ENCODE measurements at regions not wholly inside any gene's neighbourhood (a gene's known extent, or its start where the extent isn't known, plus 50 kb on each side); places are given as distances from the start of the nearest gene placed in this dataset.
A peak's percentile ranks its signal among the peaks of the same experiment; 100 is the strongest.
"Not testable (repeated sequence)": the region's sequence is repeated elsewhere in the genome, so short reads cannot be mapped to it uniquely, and the experiment has no call there.

DNA sequence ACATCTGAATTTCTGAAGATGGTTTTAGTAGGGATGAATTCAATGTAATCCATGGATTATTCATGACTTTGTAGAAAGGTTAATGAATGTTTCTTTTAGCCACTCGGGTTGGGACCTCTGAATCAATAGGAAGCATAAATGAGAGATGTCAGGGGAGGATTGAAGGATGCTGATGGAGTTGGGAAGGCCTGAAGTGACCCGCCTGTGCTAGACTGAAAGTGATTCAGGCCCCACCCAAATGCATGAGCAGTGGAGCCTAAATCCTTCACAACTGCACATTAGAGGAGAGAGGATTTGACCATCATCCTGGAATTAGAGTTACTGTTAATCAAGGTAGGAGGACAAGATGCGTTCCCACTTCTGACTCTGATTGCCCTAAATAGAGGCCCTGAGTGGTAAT lies 162.2 kb upstream of the PTPN20 start:
- not testable (repeated sequence) for DNase-seq (ENCODE audit: low read depth in 2 of 2)

DNA sequence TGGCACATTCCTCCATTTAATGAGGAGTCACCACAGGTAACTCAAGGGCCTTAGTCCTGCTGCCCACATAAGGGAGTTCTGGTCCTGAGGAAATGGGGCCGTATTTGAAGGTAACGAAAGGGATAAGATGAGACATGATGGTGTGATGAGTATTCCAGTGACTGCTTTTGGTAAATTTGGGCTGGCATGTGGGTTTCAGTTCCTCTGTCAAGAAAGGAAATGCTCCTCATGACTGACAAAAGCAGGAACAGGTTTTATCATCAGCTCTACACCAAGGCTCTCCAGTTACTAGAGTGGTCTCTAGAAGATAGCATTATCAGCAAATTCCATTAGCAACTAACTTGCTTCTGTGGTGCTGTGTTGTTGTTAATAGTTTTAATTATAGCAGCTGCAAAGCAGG lies 161.8 kb upstream of the PTPN20 start:
- not testable (repeated sequence) for DNase-seq (ENCODE audit: low read depth in 2 of 2)

DNA sequence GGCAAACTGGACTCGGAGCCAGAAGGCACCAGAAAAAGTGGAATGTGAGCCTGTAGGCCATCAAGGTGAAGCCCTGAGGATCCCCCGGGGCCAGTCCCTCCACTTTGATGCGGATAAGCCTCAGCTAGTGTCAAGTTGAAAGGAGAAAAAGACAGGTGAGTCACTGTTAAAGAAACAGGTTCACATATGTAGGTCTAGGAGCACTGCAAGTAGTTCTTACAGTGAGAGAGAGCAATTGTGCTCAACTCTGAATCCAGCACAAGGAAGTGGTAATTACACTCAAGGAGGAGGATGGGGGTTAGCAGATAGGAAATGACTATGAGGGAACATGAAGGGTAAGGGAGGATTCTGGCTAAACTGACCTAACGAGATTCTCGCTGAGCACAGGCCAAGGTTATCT lies 157.5 kb upstream of the PTPN20 start:
- DNase-seq (ENCODE audit: low read depth in 2 of 2): not testable (repeated sequence)

DNA sequence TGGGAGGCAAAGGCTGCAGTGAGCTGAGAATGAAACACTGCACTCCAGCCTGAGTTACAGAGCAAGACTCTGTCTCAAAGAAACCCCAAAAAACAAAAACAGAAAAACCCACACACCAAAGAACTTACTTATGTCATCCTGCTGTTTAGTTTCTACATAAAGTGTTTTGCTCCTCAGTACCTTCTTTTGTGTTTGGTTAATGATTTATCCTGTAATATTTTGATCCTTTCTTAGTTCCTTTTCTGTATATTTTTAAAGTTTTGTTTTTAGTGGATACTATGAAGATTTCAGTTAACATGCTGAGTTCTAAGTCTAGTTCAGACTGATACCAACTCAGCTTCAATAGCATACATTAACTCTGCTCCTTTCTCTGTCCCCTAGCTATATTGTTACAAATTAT lies 149.8 kb upstream of the PTPN20 start:
- not testable (repeated sequence) for DNase-seq (ENCODE audit: low read depth in 2 of 2)

DNA sequence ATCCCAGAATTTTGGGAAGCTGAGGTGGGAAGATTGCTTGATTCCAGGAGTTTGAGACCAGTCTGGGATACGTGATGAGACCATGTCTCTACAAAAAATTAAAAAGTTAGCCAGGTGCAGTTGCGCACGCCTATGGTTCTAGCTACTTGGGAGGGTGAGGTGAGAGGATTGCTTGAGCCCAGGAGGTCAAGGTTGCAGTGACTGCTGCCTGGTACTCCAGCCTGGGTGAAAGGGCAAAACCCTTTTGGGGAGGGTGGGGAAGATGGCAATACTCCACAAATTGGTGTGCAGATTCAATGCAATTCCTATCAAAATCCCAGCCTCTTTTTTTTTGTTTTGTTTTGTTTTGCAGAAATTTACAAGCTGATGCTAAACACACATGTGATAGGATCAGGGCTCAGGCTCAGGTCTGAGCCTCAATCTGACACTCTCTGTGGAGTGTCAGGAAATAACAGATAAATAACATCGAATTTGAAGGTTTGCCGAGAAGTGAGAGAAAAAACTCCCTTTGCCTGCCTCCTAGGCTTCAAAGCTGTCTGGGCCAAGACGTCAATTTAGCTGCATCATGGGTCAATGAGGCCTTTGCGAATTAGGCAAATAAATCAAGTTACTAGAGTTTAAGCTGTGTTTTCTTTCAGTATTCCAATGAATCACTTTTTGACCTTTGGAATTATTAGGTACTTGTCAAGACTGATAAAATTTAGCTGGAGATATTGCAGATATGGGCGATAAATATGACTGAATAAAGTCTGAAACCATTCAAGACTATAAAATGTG lies 142.5 kb upstream of the PTPN20 start:
- DNase-seq (ENCODE audit: low read depth in 2 of 2): not testable (repeated sequence)

DNA sequence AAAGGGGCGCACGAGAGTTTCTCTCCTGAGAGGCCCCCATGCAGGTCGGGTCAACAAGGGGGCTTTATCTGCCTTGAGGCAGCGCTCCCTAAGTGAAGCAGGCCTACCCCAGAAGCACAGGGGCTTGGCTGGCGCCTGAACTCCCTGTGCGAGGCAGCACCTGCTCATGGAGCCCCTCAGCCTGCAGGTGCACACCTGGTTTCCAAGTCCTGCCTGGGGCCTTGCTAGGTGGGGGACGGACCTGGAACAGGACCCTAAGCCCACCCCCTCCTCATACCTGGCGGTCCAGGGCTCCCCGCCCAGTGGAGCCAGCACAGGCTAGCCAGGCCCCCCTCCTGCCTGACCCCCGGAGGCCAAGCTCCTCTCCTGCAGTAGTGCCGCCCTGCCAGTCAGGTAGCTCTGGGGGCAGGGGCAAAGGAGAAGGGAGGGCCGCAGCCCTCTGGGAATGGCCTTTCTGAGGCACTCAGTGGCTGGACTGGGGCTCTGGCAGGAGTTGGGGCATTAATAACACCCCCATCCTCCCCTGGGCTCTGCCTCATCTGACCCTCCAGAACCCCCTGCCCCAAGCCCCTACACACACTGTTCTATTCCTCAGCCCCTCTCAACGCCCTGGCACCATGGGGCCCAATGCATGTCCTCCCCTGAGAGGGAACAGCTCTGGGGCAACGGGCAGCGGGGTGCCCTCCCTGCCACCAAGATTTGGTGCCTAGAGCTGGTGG lies 137.9 kb upstream of the PTPN20 start:
- DNase-seq (ENCODE audit: low read depth in 2 of 2): not testable (repeated sequence)

DNA sequence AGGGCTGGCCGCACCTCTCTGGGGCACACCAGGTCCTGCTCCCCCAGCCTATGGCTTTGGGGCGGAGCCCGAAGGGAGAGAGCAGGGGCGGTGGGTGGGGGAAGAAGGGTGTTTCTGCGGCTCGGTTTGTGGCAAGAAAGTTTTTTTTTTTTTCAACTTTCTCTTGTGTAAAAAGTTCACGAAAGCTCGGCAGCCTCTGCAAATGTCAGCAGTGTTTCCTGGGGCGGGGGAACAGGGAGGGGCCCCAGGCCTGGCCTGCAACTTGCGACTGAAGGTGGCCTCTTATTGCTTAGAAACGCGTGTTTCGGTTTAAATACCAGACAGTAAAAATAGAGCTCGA lies 137.4 kb upstream of the PTPN20 start:
- DNase-seq (ENCODE audit: low read depth in 2 of 2): not testable (repeated sequence)

DNA sequence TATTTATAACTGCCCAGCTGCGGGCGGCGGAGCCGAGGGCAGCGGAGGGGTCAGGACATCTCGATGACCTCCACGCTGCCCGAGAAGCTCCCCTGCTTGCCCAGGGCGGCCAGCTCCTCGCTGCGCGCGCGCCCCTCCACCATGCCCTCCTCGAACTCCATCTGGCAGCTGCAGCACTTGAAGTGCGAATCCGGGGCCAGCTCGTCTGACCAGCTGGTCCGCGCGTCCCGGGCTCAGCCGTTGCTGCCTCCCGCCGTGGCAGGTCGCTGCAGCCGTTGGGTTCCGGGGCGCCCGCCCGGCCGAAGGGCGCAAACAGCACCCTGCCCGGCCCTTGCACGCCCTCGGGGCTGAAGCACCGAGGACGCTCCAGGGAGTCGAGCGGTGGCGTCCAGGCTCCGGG lies 136.9 kb upstream of the PTPN20 start:
- DNase-seq (ENCODE audit: low read depth in 2 of 2): not testable (repeated sequence)

DNA sequence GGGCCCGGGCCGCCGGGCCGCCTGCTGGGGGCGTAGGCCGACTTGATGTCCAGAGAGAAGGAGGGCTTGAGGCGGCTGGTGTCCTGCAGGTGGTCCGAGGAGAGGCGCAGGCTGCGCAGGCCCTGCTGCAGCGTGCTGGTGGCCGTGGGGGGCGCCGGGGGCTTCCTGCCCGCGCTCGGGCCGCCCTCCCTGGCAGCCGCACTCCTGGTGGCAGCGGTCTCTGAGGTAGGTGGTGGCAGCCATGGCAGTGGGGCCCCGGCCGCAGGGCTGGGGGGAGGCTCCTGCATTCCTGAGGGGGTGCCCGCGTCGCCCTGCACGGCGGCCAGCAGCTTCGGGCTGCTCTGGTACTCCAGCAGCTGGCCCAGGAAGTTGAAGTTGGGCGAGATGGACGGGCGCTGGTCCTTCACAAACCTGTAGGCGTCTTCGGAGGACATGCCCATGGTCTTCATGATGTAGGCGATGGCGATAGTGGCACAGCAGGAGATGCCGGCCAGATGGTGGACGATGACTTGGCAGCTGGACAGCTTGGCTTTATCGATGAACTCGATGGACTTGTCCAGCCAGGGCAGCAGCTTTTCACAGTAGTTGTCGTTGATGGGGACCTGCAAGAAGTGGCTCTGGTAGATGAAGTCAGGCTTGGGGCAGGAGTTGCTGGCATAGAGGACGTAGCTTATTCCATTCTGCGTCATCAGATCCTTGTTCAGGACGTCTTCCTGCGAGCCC lies 136.1 kb upstream of the PTPN20 start:
- DNase-seq (ENCODE audit: low read depth in 2 of 2): not testable (repeated sequence)

DNA sequence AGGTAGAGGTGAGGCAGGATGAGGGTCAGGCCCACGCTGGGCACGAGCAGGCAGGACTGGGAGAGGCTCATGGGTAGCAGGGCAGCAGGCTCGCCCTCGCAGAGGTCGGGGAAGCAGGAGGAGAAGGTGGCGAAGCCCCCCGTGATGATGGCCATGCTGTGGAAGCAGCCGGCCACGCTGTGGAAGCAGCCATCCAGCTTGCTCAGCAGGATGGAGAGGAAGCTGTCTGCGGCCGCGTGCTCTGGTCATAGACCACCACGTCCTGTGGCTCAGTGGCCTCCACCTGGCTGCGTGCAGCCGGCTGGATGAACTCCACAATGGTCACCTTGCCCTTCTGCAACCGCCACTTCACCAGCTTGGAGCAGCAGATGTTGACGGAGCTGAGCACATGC lies 135.6 kb upstream of the PTPN20 start:
- DNase-seq (ENCODE audit: low read depth in 2 of 2): not testable (repeated sequence)

DNA sequence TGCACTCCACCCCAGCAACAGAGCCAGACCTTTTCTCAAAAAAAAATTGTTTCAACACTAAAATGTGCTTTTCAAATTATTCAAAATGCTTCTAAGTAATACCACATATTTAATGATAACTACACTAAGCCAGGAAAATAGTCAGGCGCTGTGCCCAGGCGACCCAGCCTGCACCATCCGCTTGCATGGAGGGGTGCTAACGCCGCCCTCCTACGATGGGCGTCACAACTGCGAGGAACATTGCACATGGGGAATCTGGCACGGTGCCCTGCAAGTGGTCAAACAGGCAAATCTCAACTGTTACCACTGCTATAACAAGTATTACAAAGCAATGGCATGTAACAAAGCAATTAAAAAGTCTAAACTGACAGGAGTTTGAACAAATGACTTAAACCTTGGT lies 131.7 kb upstream of the PTPN20 start:
- not testable (repeated sequence) for DNase-seq (ENCODE audit: low read depth in 2 of 2)

DNA sequence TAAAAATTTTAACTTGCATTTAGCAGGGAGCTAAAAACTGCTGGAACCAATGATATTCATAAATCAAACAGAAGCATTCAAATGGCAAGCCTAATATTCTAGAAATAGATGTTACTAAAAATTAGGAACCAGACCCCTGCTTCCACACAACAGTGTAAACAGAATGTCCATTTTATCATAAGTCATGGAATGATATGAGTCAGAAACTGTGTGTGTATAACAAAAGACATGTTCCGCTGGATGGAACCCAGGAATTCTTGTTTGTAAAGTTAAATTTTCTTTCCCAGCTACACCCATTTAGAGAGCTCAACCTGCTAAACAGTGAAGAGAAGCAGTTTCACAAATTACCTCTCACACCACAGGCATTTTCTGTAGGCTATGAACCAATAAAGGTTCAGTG lies 131.1 kb upstream of the PTPN20 start:
- DNase-seq (ENCODE audit: low read depth in 2 of 2): not testable (repeated sequence)

DNA sequence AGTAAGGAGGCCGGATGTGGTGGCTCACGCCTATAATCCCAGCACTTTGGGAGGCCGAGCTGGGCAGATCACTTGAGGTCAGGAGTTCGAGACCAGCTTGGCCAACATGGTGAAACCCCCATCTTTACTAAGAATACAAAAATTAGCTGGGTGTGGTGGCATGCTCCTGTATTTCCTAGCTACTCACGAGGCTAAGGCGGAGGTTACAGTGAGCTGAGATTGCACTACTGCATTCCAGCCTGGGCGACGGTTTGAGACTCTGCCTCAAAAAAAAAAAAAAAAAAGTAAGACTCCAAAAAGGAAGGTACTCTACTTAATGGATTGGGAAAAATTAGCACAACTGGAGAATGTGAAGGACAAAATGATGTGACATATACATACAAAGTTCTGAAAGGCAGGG lies 130.2 kb upstream of the PTPN20 start:
- not testable (repeated sequence) for DNase-seq (ENCODE audit: low read depth in 2 of 2)

DNA sequence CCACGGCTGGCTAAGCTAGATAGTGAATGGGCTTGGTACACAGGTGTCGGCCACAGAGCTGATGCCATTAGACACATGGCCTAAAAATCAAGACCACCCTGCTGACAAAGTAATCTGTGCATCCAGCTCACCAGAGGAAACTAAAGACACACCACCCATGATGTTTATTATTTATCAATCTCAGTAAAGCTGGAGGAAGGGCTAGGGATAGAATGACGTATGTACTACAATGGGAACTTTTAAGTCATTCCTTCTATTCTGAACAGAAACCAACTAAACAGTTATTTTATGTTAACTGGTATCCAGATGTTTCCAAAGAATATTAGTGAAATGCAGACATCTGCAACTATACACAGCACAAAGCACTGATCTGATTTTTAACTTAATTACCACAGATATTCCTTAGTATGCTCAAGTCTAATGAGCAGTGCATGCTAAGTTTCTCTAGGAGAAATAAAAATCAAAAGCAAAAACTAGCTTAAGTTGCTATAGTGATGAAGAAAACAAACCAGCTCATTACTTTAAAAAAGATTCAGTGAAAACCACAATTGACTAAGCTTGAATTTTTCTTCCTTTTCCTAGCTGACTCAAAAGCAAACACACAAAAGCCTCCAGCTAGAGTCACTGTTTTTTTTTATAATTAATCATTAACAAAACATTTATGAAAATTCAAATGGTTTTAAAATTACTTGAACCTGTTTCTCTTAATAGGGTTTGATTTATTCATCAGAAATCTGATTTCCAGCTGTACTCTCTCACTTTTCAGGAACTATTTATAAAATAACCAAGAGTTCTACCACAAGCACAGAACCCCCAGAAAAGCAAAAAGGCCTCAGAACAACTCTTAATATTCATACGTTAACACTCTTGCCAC lies 129.0 kb upstream of the PTPN20 start:
- DNase-seq (ENCODE audit: low read depth in 2 of 2): not testable (repeated sequence)

DNA sequence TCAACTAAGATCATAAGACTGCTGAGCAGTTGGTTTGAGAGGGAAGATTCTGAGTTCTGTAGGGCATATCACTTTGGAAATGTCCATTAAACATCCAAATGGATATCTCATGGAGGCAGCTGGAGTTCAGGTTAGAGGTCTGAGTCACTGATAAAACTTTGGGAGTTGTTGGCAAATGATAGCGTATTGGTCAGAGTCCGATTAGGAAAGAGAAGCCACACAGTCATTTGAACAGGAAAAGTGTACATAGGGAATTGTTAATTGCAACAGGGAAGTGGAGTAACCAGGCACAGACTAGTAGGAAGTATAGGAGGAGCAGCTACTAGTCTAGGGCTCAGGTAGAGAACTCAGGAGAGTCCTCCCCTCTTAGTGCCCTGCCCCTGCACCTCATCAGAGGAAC lies 126.6 kb upstream of the PTPN20 start:
- not testable (repeated sequence) for DNase-seq (ENCODE audit: low read depth in 2 of 2)

DNA sequence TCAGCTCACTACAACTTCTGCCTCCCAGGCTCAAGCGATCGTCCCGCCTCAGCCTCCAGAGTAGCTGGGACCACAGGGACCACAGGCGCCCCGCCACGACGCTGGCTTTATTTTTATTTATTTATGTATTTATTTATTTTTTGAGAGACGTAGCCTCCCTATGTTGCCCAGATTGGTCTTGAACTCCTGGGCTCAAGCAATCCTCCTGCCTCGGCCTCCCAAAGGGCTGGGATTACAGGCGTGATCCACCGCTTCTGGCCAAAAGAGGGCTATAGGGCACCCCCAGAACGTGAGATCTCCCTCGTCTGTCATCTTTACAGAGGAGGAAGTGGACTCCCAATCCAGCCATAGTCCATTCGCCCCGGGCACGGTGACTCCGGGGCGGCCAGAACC lies 125.1 kb upstream of the PTPN20 start:
- DNase-seq (ENCODE audit: low read depth in 2 of 2): not testable (repeated sequence)

DNA sequence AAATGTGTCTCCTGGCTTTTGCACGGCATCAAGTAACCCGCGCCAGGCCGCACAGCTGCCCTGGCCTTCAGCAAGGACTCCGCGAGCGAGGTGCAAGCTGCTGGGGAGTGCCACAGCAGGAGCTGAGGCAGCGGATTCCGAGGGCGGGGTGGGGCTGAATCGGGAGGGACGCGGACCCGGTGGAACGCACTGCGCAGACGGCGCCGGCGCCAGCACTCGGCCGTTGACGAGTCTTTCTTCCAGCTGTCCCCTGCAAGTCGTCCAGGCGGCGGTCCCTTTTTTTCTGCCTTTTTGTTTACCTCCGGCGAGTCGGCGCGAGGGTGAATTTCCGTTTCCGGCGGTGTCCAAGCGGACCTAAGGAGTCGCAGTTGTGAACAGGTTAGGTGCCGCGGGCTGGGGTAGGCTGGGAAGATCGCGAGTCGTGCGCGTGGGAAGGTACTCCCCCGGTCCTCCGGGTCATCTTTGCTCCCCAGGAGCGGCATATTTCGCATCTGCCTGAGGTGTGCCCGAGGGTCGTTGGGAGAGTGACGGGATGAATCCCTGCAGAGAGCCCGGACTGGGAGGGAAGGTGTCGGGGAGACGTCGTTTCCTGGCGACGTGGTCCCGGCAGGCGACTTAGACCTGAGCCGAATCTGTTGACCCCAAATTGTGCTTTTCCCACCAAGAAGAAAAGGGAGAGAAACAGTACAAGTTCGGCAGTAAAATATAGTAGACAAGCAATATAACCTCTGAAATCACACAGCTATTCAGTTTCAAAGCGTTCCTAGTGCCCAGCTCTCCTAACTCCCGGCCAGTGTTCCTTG lies 124.5 kb upstream of the PTPN20 start:
- peak in 1 of 2 donors; percentile 27 for DNase-seq (ENCODE audit: low read depth in 2 of 2)

DNA sequence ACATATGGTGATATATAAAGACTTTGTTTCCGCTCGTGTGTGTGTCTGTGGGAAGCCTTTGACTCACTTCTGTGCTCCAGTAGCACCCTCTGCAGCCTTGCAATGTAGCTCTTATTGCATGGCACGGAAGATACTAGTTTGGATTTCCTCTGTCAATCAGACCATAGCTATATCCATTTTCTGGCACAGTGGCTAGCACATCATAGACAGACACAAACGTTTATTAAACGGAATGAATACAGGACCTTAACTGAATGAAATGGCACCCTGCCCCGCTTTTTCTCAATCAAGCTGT lies 124.0 kb upstream of the PTPN20 start:
- peak in 1 of 2 donors; percentile 3 for DNase-seq (ENCODE audit: low read depth in 2 of 2)

DNA sequence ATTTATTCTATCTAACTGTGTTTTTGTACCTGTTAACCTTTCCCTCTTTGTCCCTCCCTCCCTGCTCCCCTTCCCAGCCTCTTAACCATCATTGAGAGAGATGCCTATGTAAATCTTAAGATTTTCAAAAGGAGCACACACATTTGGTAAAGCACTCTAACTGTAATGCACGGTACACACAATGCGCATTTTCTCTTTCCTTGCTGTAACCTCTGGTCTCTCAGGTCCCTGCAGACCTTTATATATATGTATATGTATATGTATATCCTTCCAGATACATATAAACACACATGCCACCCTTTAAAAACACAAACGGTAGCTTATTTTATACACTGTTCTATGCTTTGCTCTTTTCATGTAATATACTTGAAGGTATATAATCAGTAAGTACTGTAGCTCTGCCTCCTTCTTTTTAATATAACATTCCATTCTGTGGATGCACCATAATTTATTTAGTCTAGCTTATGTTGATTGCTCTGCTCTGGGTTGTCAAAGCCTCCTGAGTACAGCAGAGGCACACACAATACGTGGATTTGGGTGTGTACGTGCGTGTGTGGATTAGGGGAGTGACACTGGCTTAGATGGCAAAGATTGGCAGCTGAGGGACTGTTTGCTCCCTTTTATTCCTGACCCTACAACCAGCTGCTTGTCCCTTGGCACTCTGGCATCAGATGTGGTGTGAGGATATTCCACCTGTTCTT lies 118.4 kb upstream of the PTPN20 start:
- not testable (repeated sequence) for DNase-seq (ENCODE audit: low read depth in 2 of 2)

DNA sequence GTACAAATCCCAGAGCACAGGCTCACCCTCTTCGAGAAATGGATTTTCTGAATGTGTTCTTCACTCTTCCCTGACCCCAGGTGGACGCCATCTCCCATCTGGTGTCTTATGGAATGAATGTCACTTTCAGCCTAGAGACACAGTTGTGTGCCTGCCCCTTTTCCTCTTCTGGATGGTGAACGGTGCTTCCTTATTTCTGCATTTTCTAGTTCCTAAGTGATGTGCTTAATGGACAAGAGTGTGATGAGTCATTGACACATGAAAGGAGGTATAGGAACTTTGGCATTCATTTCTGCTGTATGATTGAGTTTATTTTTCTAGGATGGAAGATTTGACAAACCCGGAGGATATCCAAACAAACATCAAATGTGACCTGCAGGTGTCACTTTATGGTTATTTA lies 114.9 kb upstream of the PTPN20 start:
- DNase-seq (ENCODE audit: low read depth in 2 of 2): not testable (repeated sequence)
